Eye (tissue), 1 donor: ENCODE measurements at regions not wholly inside any gene's neighbourhood (a gene's known extent, or its start where the extent isn't known, plus 50 kb on each side); places are given as distances from the start of the nearest gene placed in this dataset.

Experiments
- DNase-seq: peaks from one replicate; pipeline ENCODE4 v3.0.0-alpha.2; 2015

- no peak for DNase-seq
These were observed 271.3 kb downstream of the STK31 start for GRCh38 chr7:23981314-23981713.

GRCh38 chr7:23981758-23982157 is 271.7 kb downstream of the STK31 start:
- no peak for DNase-seq

- no peak for DNase-seq
These were observed 278.5 kb upstream of the NPY start for GRCh38 chr7:24005517-24005916.

- DNase-seq, result no peak
These were observed 273.5 kb upstream of the NPY start for GRCh38 chr7:24010495-24010894.

GRCh38 chr7:24017519-24017918 is 266.5 kb upstream of the NPY start:
- DNase-seq, result no peak

GRCh38 chr7:24018331-24018730 is 265.7 kb upstream of the NPY start:
- no peak for DNase-seq

GRCh38 chr7:24019841-24020240 is 264.1 kb upstream of the NPY start:
- no peak for DNase-seq

- DNase-seq, result peak; percentile 38
These were observed 259.5 kb upstream of the NPY start for GRCh38 chr7:24024276-24025068.

- no peak for DNase-seq
These were observed 258.9 kb upstream of the NPY start for GRCh38 chr7:24025094-24025493.

GRCh38 chr7:24025765-24026164 is 258.2 kb upstream of the NPY start:
- DNase-seq, result no peak

GRCh38 chr7:24026351-24026750 is 257.6 kb upstream of the NPY start:
- peak; percentile 21 for DNase-seq

GRCh38 chr7:24029068-24029467 is 254.9 kb upstream of the NPY start:
- DNase-seq, result no peak

- no peak for DNase-seq
These were observed 249.7 kb upstream of the NPY start for GRCh38 chr7:24034251-24034650.

- no peak for DNase-seq
These were observed 248.5 kb upstream of the NPY start for GRCh38 chr7:24035366-24036032.

- DNase-seq, result no peak
These were observed 248.0 kb upstream of the NPY start for GRCh38 chr7:24036033-24036412.

- DNase-seq, result no peak
These were observed 245.0 kb upstream of the NPY start for GRCh38 chr7:24038993-24039392.

- DNase-seq, result no peak
These were observed 243.9 kb upstream of the NPY start for GRCh38 chr7:24039991-24040624.

GRCh38 chr7:24042028-24042427 is 242.0 kb upstream of the NPY start:
- DNase-seq, result no peak

- no peak for DNase-seq
These were observed 234.7 kb upstream of the NPY start for GRCh38 chr7:24049296-24049695.

GRCh38 chr7:24050991-24051560 is 232.9 kb upstream of the NPY start:
- peak; percentile 48 for DNase-seq

- DNase-seq, result no peak
These were observed 232.3 kb upstream of the NPY start for GRCh38 chr7:24051651-24052050.

- DNase-seq, result peak; percentile 8
These were observed 231.3 kb upstream of the NPY start for GRCh38 chr7:24052572-24053260.

GRCh38 chr7:24054236-24054635 is 229.8 kb upstream of the NPY start:
- DNase-seq, result no peak
